ENCODE measurements at regions not wholly inside any gene's neighbourhood (a gene's known extent, or its start where the extent isn't known, plus 50 kb on each side); places are given as distances from the start of the nearest gene placed in this dataset.

DNA sequence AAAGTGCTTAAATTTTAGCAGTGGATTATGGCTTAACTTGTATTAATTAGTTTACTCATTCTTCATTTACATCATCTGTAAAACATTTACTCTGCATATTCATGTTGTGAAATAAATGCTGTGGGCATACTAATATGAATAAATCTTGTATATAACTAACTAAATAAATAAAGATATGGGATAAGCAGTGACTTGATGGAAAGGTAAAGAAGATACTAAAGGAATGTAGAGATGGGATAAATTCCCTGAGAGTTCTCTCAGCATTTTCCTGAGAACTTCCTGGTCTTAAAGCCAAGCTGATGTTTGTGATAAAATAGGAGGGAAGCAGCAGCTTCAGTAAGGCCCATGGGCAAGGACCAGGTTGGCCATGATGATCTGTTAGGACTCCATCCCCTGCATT, 652.1 kb downstream of the RNF144B start:
- TF ChIP-seq POLR2A (IDR thresholded peaks at IDR 0.05; ENCODE audit: low read length) (no peak), GATA1 (IDR thresholded peaks at IDR 0.05; ENCODE audit: low read depth, low read length) (no peak)
